MCF 10A (cell line): ENCODE measurements at regions not wholly inside any gene's neighbourhood (a gene's known extent, or its start where the extent isn't known, plus 50 kb on each side); places are given as distances from the start of the nearest gene placed in this dataset.

ENCODE experiments used
- BruUV-seq: library from RNA; stranded (reverse); fragments of 400-500 nt; replicated peaks from 2 replicates; lab custom pipeline; 2021; lab: Mats Ljungman, UMichigan
- CTCF ChIA-PET: fragments of 300-600 bp; sonication (Branson Sonifier 250); formaldehyde crosslinking; extraction: SDS; loops from one replicate; lab custom pipeline; 2021; ENCODE audit warnings: antibody characterized with exemption, inconsistent platforms; lab: Yijun Ruan, JAX
- POLR2A ChIA-PET: fragments of 300-600, 350-650 bp; sonication (Branson Sonifier 250); formaldehyde crosslinking; extraction: SDS; loops from one replicate; lab custom pipeline; 2020; ENCODE audit warnings: antibody characterized with exemption, inconsistent platforms; lab: Yijun Ruan, JAX
- DNase-seq: peaks from one replicate; pipeline ENCODE4 v3.0.0-alpha.2; 2018; ENCODE audit not compliant: unreplicated experiment
- H3K27ac Mint-ChIP-seq: one replicate; pipeline ENCODE4 v1.8.0; 2022; ENCODE audit warnings: mild to moderate bottlenecking, low read depth, mixed read lengths; ENCODE audit not compliant: unreplicated experiment
- H3K27me3 Mint-ChIP-seq: one replicate; pipeline ENCODE4 v1.8.0; 2022; ENCODE audit warnings: mixed read lengths; ENCODE audit not compliant: insufficient read depth, unreplicated experiment
- H3K36me3 Mint-ChIP-seq: one replicate; pipeline ENCODE4 v1.8.0; 2022; ENCODE audit warnings: mild to moderate bottlenecking, moderate library complexity, mixed read lengths; ENCODE audit not compliant: insufficient read depth, unreplicated experiment
- H3K4me1 Mint-ChIP-seq: one replicate; pipeline ENCODE4 v1.8.0; 2022; ENCODE audit warnings: mixed read lengths; ENCODE audit not compliant: insufficient read depth, unreplicated experiment
- H3K4me3 Mint-ChIP-seq: one replicate; pipeline ENCODE4 v1.8.0; 2022; ENCODE audit warnings: mild to moderate bottlenecking, moderate library complexity, mixed read lengths; ENCODE audit not compliant: unreplicated experiment
- H3K9me3 Mint-ChIP-seq: one replicate; pipeline ENCODE4 v1.8.0; 2022; ENCODE audit warnings: mixed read lengths; ENCODE audit not compliant: unreplicated experiment
- CTCF ChIP-seq: fragments of 200-600 bp; IDR thresholded peaks from one replicate; pipeline ENCODE4 v1.8.0; 2022; ENCODE audit warnings: antibody characterized with exemption, mild to moderate bottlenecking; ENCODE audit not compliant: unreplicated experiment
- intact Hi-C: fragments of 100-400 bp; cut with micrococcal nuclease; formaldehyde crosslinking; loops from 2 replicates; pipeline ENCODE4 v1.14.1; 2022

- DNase-seq = no peak
- H3K36me3 Mint-ChIP-seq = no peaks in the 10 kb centered on the region
- H3K27me3 Mint-ChIP-seq = no peaks in the 10 kb centered on the region
- BruUV-seq = no TSS peak
- no peak overlapping the region for H3K4me3 Mint-ChIP-seq
- no peak overlapping the region for H3K27ac Mint-ChIP-seq
- no peaks in the 10 kb centered on the region for H3K9me3 Mint-ChIP-seq
- TF ChIP-seq CTCF = no peak
- ChIA-PET POLR2A (no interaction called here), CTCF (no interaction called here)
- H3K4me1 Mint-ChIP-seq = peaks cover 15% of the 10 kb centered on the region
- intact Hi-C loops = no loop called here
These were observed 421.0 kb downstream of the ADGRL2 start for GRCh38 chr1:82221721-82222120.

GRCh38 chr1:82220754-82221153 is 420.0 kb downstream of the ADGRL2 start:
- no peaks in the 10 kb centered on the region for H3K36me3 Mint-ChIP-seq
- H3K4me3 Mint-ChIP-seq = no peak overlapping the region
- no peaks in the 10 kb centered on the region for H3K27me3 Mint-ChIP-seq
- ChIA-PET POLR2A (no interaction called here), CTCF (no interaction called here)
- peaks cover 8% of the 10 kb centered on the region for H3K4me1 Mint-ChIP-seq
- no peak overlapping the region for H3K27ac Mint-ChIP-seq
- no TSS peak for BruUV-seq
- TF ChIP-seq CTCF = no peak
- no peak for DNase-seq
- intact Hi-C loops = no loop called here
- H3K9me3 Mint-ChIP-seq = no peaks in the 10 kb centered on the region

DNA sequence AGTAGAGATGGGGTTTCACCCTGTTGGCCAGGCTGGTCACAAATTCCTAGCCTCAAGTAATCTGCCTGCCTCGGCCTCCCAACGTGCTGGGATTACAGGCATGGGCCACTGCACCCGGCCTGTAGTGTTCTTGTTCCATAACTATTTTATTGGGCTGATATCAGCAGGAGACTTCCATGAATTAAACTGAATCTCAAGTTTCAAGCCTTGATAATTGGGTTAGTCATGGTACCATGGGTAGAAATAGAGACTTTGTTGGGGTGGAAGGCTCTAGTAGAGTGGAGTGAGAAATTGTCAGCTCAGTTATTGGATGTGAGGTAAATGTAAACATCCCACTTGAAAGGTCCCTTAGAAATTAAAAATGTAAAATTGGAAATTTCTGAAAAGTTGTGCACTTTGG is 419.1 kb downstream of the ADGRL2 start:
- no peak overlapping the region for H3K4me3 Mint-ChIP-seq
- BruUV-seq = no TSS peak
- CTCF ChIA-PET = interaction anchor here (0.7 kb wide), 1 partner anchor 711 kb away, joined by 3 read pairs; no protein-coding TSS in a partner anchor
- no peaks in the 10 kb centered on the region for H3K27me3 Mint-ChIP-seq
- no peak for DNase-seq
- POLR2A ChIA-PET = no interaction called here
- H3K9me3 Mint-ChIP-seq = no peaks in the 10 kb centered on the region
- no peak for TF ChIP-seq CTCF
- H3K4me1 Mint-ChIP-seq = no peaks in the 10 kb centered on the region
- intact Hi-C loops = no loop called here
- H3K27ac Mint-ChIP-seq = no peak overlapping the region
- H3K36me3 Mint-ChIP-seq = no peaks in the 10 kb centered on the region

- Mint-ChIP-seq H3K27me3 (no peaks in the 10 kb centered on the region), H3K9me3 (no peaks in the 10 kb centered on the region), H3K4me1 (no peaks in the 10 kb centered on the region), H3K36me3 (no peaks in the 10 kb centered on the region), H3K27ac (no peak overlapping the region), H3K4me3 (no peak overlapping the region)
- no TSS peak for BruUV-seq
- no peak for DNase-seq
- intact Hi-C loops = no loop called here
- POLR2A ChIA-PET = interaction anchor here (0.6 kb wide), 1 partner anchor 418 kb away, joined by 3 read pairs; no protein-coding TSS in a partner anchor
- TF ChIP-seq CTCF = no peak
- CTCF ChIA-PET = no interaction called here
These were observed 418.1 kb downstream of the ADGRL2 start for GRCh38 chr1:82218846-82219245.
